Renal cortex interstitium (tissue), 11 donors: ENCODE measurements at regions not wholly inside any gene's neighbourhood (a gene's known extent, or its start where the extent isn't known, plus 50 kb on each side); places are given as distances from the start of the nearest gene placed in this dataset.

Source experiments
- DNase-seq, 11 donors: peaks; one replicate each; pipeline ENCODE4 v3.0.0-alpha.2; 2013; ENCODE audit warnings: low read depth in 9 of 11, low spot score in 4 of 11; ENCODE audit errors: extremely low read depth in 1 of 11

DNA sequence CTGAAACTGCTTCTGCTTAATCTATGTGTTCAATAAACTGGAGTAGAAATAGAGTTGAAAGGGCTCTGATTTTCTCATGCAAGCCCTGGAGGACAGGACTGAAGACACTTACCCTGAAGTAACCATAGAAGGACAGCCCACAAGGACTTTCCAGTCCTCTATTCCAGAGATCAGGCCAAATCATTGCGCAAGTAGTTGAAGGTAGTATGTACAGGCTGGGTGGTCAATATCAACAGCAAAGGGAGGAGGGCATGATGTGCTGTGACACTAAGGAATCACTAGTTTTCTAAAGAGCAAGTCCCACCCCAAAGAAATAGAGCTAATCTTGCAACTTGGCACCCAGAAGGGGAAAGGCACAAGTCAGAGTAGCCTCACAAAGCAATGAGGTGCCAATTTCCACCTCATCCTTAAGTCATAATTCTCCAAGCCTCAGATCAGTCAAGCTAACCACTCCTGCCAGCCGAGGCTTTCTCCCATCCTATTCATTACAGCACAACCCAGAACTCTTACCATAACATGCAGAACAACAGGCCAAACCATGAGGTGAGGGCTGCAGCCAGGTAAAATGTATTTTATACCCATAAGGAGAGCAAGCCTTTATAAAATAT is 533.5 kb downstream of the TNS1 start:
- no peak for DNase-seq

- no peak for DNase-seq
These were observed 534.6 kb downstream of the TNS1 start for GRCh38 chr2:217468042-217468830.

- DNase-seq, result no peak
These were observed 535.5 kb downstream of the TNS1 start for GRCh38 chr2:217467331-217467730.

DNA sequence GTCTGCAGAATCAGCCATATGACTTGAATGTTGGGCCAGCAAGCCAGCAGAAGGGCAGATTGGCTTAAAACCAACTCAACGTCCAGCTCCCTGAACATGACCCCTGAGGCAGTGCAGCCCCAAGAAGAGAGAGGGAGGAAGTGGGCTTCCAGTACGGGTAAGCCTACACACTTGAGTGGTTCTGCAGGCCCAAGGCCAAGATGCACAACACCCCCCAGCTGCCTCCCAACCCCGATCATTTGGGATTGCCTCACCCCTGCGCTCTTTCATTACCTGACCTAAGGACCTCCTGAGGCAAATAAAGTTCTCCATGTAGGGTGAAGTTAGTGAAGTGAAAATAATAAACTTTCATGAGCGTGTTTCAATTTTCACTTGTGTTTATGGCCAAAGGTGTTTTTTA is 536.0 kb downstream of the TNS1 start:
- DNase-seq, result no peak

DNA sequence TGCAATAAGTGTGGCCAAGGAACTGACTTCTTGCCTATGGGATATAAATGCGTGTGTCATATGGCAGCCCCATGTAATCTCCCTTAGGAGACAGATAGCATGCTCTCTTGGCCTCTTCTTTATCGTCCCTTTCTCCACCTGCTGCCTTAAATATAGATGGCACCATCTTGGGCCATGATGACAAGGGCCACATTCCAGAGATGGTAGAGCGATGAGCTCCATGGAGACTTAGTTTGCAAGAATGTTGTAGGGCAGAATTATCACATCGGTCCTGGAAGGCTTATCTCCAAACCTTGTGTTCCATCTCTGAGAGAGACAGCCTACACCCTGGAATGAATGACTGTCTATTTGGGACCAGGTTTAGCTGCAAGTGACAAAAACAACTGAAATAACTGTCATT is 536.7 kb downstream of the TNS1 start:
- DNase-seq, result no peak

- no peak for DNase-seq
These were observed 537.7 kb downstream of the TNS1 start for GRCh38 chr2:217465100-217465499.

DNA sequence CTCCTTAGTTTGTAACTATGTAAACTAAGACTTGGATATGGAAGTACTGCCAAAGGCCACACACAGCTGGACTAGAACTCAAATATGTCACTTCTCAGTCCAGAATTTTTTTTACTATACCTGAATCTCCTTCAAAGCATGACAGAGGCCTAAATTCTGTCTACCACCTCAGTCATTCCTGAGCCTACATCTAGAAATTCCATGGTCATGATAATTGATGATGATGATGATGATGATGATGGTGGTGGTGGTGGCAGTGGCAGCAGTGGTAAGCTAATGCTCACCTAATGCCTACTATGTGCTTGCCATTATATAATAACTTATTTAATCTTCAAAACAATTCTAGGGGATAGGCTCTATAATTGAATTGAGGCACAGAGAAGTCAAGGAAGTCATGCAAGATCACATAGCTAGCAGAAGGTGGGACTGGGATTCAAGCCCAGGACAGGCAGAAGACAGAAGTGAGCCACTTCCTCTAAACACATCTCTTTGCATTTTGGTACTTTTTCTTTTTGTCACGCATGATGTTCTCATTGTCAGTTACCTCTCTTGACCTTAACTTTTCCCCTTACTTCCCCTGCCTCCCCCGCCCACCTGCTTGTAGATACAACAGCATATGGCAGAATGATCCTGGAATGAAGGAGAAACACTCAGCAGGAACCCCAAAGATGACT is 539.3 kb downstream of the TNS1 start:
- no peak for DNase-seq

DNA sequence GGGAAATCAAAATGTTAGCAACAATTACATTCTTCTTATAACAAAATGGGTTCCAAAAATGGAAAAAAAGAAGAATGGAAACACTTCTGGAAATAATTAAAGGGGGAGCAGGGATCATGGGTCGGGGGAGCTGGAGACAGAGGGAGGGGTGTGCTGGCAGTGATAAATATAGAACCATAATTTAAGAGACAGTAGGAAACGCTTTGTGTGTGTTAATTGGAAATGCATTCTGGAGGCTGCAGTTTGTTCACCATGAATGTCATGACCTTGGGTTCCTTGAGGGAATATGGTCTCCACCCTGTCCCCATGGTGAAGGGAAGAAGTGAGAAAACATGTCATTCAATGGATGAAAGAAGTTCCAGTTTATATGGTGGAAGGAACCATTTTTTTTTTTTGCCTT is 540.7 kb downstream of the TNS1 start:
- DNase-seq, result no peak

- no peak for DNase-seq
These were observed 541.1 kb downstream of the TNS1 start for GRCh38 chr2:217461674-217462073.

- DNase-seq, result no peak
These were observed 543.0 kb downstream of the TNS1 start for GRCh38 chr2:217459680-217460405.

DNA sequence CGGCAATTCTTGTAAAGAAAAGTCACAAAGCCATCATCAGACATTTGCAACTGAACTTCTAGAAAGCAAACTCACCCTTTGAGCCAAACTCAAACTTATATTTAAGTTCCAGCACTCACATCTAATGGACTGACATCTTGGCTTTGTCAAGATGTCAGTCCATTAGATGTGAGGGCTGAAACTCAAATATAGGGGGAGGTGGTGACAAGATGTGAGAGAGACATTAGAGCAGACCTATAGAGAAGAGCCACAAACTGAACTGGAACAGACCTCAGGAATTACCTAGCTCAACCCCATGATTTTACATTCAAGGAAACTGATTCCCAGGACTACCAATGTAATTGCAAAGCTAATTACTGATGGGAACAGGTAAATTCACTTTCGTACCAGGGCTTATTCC is 543.8 kb downstream of the TNS1 start:
- no peak for DNase-seq

DNA sequence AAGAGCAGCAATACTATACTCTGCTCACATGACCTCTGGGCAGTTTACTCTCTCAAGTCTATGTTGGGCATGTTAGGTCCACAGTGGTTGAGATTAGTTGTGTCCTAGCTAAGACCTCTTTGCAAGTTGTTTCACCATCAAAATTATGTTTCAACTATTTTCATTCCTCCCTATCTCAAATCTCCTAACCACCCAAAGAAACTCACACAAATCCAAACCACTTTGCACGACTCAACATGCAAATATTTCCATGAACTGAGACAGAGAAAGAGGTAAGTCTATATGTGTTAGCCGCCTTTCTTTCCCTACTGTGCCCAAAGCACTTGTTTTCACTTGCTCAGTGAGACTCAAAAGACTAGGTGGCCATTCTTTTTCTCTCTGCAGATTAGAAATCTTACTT is 546.8 kb downstream of the TNS1 start:
- no peak for DNase-seq

- DNase-seq, result no peak
These were observed 549.9 kb downstream of the TNS1 start for GRCh38 chr2:217452928-217453327.

- DNase-seq, result no peak
These were observed 551.1 kb downstream of the TNS1 start for GRCh38 chr2:217451666-217452065.

GRCh38 chr2:217449444-217449843 is 553.4 kb downstream of the TNS1 start:
- DNase-seq, result no peak

- DNase-seq, result no peak
These were observed 553.9 kb downstream of the TNS1 start for GRCh38 chr2:217448860-217449259.

- no peak for DNase-seq
These were observed 557.1 kb downstream of the TNS1 start for GRCh38 chr2:217445723-217446122.

GRCh38 chr2:217444932-217445331 is 557.9 kb downstream of the TNS1 start:
- DNase-seq, result no peak

DNA sequence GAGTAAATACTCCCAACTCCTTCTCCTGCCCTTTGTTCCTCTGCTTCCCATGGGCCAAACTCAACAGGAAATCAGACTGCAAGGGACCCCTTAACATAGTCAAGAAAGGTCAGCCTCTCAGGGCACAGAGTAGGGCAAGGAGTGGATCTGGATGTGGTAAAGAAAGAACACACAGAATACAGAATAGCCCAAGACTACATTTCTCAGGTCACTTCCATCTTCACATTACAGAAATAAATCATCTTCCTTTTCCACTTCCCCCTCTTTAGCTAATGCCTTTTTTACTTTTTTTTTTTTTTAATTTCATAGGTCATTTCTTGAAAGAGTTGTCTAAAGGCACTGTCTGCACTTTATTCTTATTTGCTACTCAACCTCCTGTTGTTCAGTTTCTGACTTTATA is 558.3 kb downstream of the TNS1 start:
- DNase-seq, result no peak

DNA sequence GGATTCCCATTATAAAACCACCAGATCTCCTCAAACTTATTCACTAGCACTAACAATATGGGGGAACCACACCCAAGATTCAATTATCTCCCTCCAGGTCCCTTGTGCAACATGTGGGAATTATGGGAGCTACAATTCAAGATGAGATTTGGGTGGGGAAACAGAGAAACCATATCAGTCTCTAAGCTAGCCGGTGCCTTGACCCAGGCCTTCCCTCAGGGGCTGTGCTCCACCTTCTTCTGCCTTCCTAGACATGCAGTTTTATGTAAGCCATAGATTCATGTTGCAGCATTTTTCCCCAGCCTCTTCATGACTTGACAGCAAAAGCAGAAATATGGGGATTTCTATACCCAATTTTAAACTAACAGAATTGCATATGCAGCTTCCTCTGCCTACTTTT is 559.2 kb downstream of the TNS1 start:
- DNase-seq, result no peak
